Large intestine (tissue), 3 donors: ENCODE measurements at regions not wholly inside any gene's neighbourhood (a gene's known extent, or its start where the extent isn't known, plus 50 kb on each side); places are given as distances from the start of the nearest gene placed in this dataset.

Source experiments
- DNase-seq, 2 donors: peaks; one replicate each; pipeline versions ENCODE4 v3.0.0 to v3.0.0-alpha.2; 2013
- H3K27ac ChIP-seq: one replicate; pipeline ENCODE4 v1.5.1; 2013; ENCODE audit warnings: low read length
- H3K27me3 ChIP-seq: 2 replicates; pipeline ENCODE4 v1.6.1; 2013; ENCODE audit warnings: low read length; ENCODE audit not compliant: control insufficient read depth, insufficient read depth
- H3K36me3 ChIP-seq: 2 replicates; pipeline ENCODE4 v1.6.1; 2013; ENCODE audit warnings: low read length; ENCODE audit not compliant: control insufficient read depth, insufficient read depth
- H3K4me1 ChIP-seq: one replicate; pipeline ENCODE4 v1.6.1; 2013; ENCODE audit warnings: low read length; ENCODE audit not compliant: control insufficient read depth, insufficient read depth
- H3K4me3 ChIP-seq: one replicate; pipeline ENCODE4 v1.5.1; 2013; ENCODE audit warnings: low read length
- H3K9me3 ChIP-seq: one replicate; pipeline ENCODE4 v1.6.1; 2013; ENCODE audit warnings: mild to moderate bottlenecking, low read depth, low read length, moderate library complexity; ENCODE audit not compliant: control insufficient read depth
- WGBS: methylation state at CpG from one replicate; pipeline ENCODE4 v1.1.5; 2013; ENCODE audit warnings: low lambda C conversion rate; ENCODE audit not compliant: insufficient coverage; 5-methylcytosine and 5-hydroxymethylcytosine counted together

- Histone ChIP-seq H3K9me3 (no peaks in the 10 kb centered on the region), H3K27ac (no peak overlapping the region), H3K4me1 (no peaks in the 10 kb centered on the region), H3K4me3 (no peak overlapping the region), H3K27me3 (no peaks in the 10 kb centered on the region), H3K36me3 (no peaks in the 10 kb centered on the region)
- DNase-seq: no peak
- no CpG with 5 or more reads among the region's 2 CpGs for WGBS
These were observed 286.1 kb upstream of the EEF2KMT start for GRCh38 chr16:5383737-5384136.

- Histone ChIP-seq H3K27ac (no peak overlapping the region), H3K9me3 (no peaks in the 10 kb centered on the region), H3K4me3 (no peak overlapping the region), H3K27me3 (no peaks in the 10 kb centered on the region), H3K4me1 (no peaks in the 10 kb centered on the region), H3K36me3 (no peaks in the 10 kb centered on the region)
- WGBS: 80% methylated on average over 1 of the region's 4 CpGs
- DNase-seq: no peak
These were observed 284.9 kb upstream of the EEF2KMT start for GRCh38 chr16:5382484-5382883.

GRCh38 chr16:5381481-5381880 lies 283.9 kb upstream of the EEF2KMT start:
- Histone ChIP-seq H3K4me1 (no peaks in the 10 kb centered on the region), H3K27ac (no peak overlapping the region), H3K36me3 (no peaks in the 10 kb centered on the region), H3K9me3 (no peaks in the 10 kb centered on the region), H3K4me3 (no peak overlapping the region), H3K27me3 (no peaks in the 10 kb centered on the region)
- no CpG with 5 or more reads among the region's 3 CpGs for WGBS
- no peak for DNase-seq

GRCh38 chr16:5379954-5380353 lies 282.4 kb upstream of the EEF2KMT start:
- no peaks in the 10 kb centered on the region for H3K27me3 ChIP-seq
- WGBS: no CpG with 5 or more reads among the region's 10 CpGs
- no peaks in the 10 kb centered on the region for H3K9me3 ChIP-seq
- H3K36me3 ChIP-seq: no peaks in the 10 kb centered on the region
- no peaks in the 10 kb centered on the region for H3K4me1 ChIP-seq
- DNase-seq: no peak
- H3K4me3 ChIP-seq: no peak overlapping the region
- no peak overlapping the region for H3K27ac ChIP-seq

GRCh38 chr16:5378531-5378930 lies 280.9 kb upstream of the EEF2KMT start:
- Histone ChIP-seq H3K4me3 (no peak overlapping the region), H3K36me3 (no peaks in the 10 kb centered on the region), H3K4me1 (no peaks in the 10 kb centered on the region), H3K9me3 (no peaks in the 10 kb centered on the region), H3K27ac (no peak overlapping the region), H3K27me3 (no peaks in the 10 kb centered on the region)
- WGBS: no CpG with 5 or more reads among the region's 4 CpGs
- no peak for DNase-seq

GRCh38 chr16:5377280-5377898 lies 279.8 kb upstream of the EEF2KMT start:
- WGBS: 17% methylated on average over 2 of the region's 10 CpGs
- H3K27ac ChIP-seq: no peak overlapping the region
- H3K4me3 ChIP-seq: no peak overlapping the region
- H3K9me3 ChIP-seq: no peaks in the 10 kb centered on the region
- no peaks in the 10 kb centered on the region for H3K4me1 ChIP-seq
- no peaks in the 10 kb centered on the region for H3K27me3 ChIP-seq
- DNase-seq: no peak
- H3K36me3 ChIP-seq: no peaks in the 10 kb centered on the region

GRCh38 chr16:5374184-5374583 lies 276.6 kb upstream of the EEF2KMT start:
- no peak overlapping the region for H3K4me3 ChIP-seq
- no peak overlapping the region for H3K27ac ChIP-seq
- no peaks in the 10 kb centered on the region for H3K36me3 ChIP-seq
- H3K27me3 ChIP-seq: no peaks in the 10 kb centered on the region
- no peaks in the 10 kb centered on the region for H3K9me3 ChIP-seq
- WGBS: no CpG with 5 or more reads among the region's 4 CpGs
- H3K4me1 ChIP-seq: no peaks in the 10 kb centered on the region
- DNase-seq: no peak

- Histone ChIP-seq H3K27me3 (no peaks in the 10 kb centered on the region), H3K4me3 (no peak overlapping the region), H3K36me3 (no peaks in the 10 kb centered on the region), H3K9me3 (no peaks in the 10 kb centered on the region), H3K4me1 (no peaks in the 10 kb centered on the region), H3K27ac (no peak overlapping the region)
- DNase-seq: no peak
- 90% methylated on average over 2 of the region's 7 CpGs for WGBS
These were observed 270.4 kb upstream of the EEF2KMT start for GRCh38 chr16:5367951-5368350.

- Histone ChIP-seq H3K4me1 (no peaks in the 10 kb centered on the region), H3K9me3 (no peaks in the 10 kb centered on the region), H3K27me3 (no peaks in the 10 kb centered on the region), H3K4me3 (no peak overlapping the region), H3K27ac (no peak overlapping the region), H3K36me3 (no peaks in the 10 kb centered on the region)
- no peak for DNase-seq
- 79% methylated on average over 3 of the region's 4 CpGs for WGBS
These were observed 268.5 kb upstream of the EEF2KMT start for GRCh38 chr16:5366126-5366525.

- Histone ChIP-seq H3K4me3 (no peak overlapping the region), H3K36me3 (no peaks in the 10 kb centered on the region), H3K4me1 (no peaks in the 10 kb centered on the region), H3K9me3 (no peaks in the 10 kb centered on the region), H3K27me3 (no peaks in the 10 kb centered on the region), H3K27ac (no peak overlapping the region)
- 69% methylated on average over 2 of the region's 5 CpGs for WGBS
- no peak for DNase-seq
These were observed 266.6 kb upstream of the EEF2KMT start for GRCh38 chr16:5364186-5364585.

GRCh38 chr16:5361322-5361721 lies 263.7 kb upstream of the EEF2KMT start:
- Histone ChIP-seq H3K36me3 (no peaks in the 10 kb centered on the region), H3K4me3 (no peak overlapping the region), H3K27ac (no peak overlapping the region), H3K4me1 (no peaks in the 10 kb centered on the region), H3K27me3 (no peaks in the 10 kb centered on the region), H3K9me3 (no peaks in the 10 kb centered on the region)
- DNase-seq: no peak
- no CpG with 5 or more reads among the region's 5 CpGs for WGBS
